ENCODE measurements at regions not wholly inside any gene's neighbourhood (a gene's known extent, or its start where the extent isn't known, plus 50 kb on each side); places are given as distances from the start of the nearest gene placed in this dataset.

- no CpG with 5 or more reads among the region's 4 CpGs for WGBS, 2 experiments (ENCODE audit: extremely low coverage in 2 of 2, insufficient read length in 1 of 2)
These were observed 844.1 kb downstream of the CDH18 start for GRCh38 chr5:19143935-19144334.

More at GRCh38 chr5:19143935-19144334, 844.1 kb downstream of the CDH18 start:
- Histone ChIP-seq H4K20me1 (ENCODE audit: insufficient read depth, low read length) (no peaks in the 10 kb centered on the region), H3K56ac (ENCODE audit: extremely low read depth, insufficient read depth, low read length) (no peak overlapping the region), H3K9me1 (ENCODE audit: insufficient read depth, low read length) (no peaks in the 10 kb centered on the region), H2BK120ac (ENCODE audit: low read depth, low read length) (no peak overlapping the region), H3K79me1 (ENCODE audit: low read depth in 1 of 2, low read length in 2 of 2) (no peaks in the 10 kb centered on the region), H3K4me1 (ENCODE audit: control insufficient read depth, insufficient read depth, low read length) (no peaks in the 10 kb centered on the region), H4K5ac (ENCODE audit: low read depth, low read length) (no peak overlapping the region), H4K8ac (ENCODE audit: low read depth in 2 of 2, low read length in 2 of 2) (no peak overlapping the region), H3K14ac (replicated peaks; ENCODE audit: low read depth, low read length) (no peak overlapping the region), H2AK5ac (ENCODE audit: low read depth, low read length) (no peak overlapping the region), H3K4me2 (ENCODE audit: low read depth, low read length) (no peak overlapping the region), H2AFZ (replicated peaks; ENCODE audit: low read length, poor library complexity) (no peak overlapping the region), H2BK15ac (ENCODE audit: low read depth, low read length) (no peak overlapping the region), H3K23ac (ENCODE audit: low read depth, low read length) (no peak overlapping the region), H4K91ac (ENCODE audit: insufficient read depth, low read depth, low read length) (no peak overlapping the region), H3K9ac (ENCODE audit: low read depth, low read length) (no peak overlapping the region), H3K27ac (ENCODE audit: insufficient read depth, low read length) (no peak overlapping the region), H2BK5ac (ENCODE audit: low read depth, low read length, poor library complexity, severe bottlenecking) (no peak overlapping the region), H3K27me3 (ENCODE audit: control insufficient read depth, insufficient read depth, low read length) (no peaks in the 10 kb centered on the region), H2BK20ac (ENCODE audit: low read depth, low read length) (no peak overlapping the region), H3K9me3 (ENCODE audit: control insufficient read depth, insufficient read depth, low read length) (0 out of 2 replicates have a peak, but pooled peaks cover under 1% of the 10 kb centered on the region), H3K36me3 (ENCODE audit: control insufficient read depth, insufficient read depth, low read length) (no peaks in the 10 kb centered on the region), H2AK9ac (replicated peaks; ENCODE audit: low read depth, low read length, poor library complexity) (no peak overlapping the region), H3K4ac (ENCODE audit: low read depth, low read length) (no peak overlapping the region), H3K4me3 (ENCODE audit: insufficient read depth, low read depth, low read length) (no peak overlapping the region), H3K18ac (ENCODE audit: low read depth, low read length) (no peak overlapping the region)
- DNase-seq: no peak
- in situ Hi-C loops (cut with MboI; ENCODE audit: low sequenced_read_pairs): no loop called here
- ChIA-PET CTCF (no interaction called here), POLR2A (ENCODE audit: unreplicated experiment) (no interaction called here)
- no peak for ATAC-seq (ENCODE audit: low read depth)
- BruUV-seq (replicated peaks): no TSS peak
- intact Hi-C loops (cut with micrococcal nuclease): no loop called here
- TF ChIP-seq ELK1 (IDR thresholded peaks at IDR 0.05; ENCODE audit: borderline replicate concordance, low read depth, low read length): no peak
- no peak for TF ChIP-seq CEBPB (IDR thresholded peaks at IDR 0.05; ENCODE audit: low read depth, low read length)
- TF ChIP-seq POLR2A (IDR thresholded peaks at IDR 0.05; ENCODE audit: low read depth, low read length): no peak
- no peak for TF ChIP-seq CTCF (conservative IDR thresholded peaks at IDR 0.05; ENCODE audit: low read depth, low read length)
- TF ChIP-seq CHD1 (IDR thresholded peaks at IDR 0.05; ENCODE audit: low read depth, low read length): no peak
- TF ChIP-seq RCOR1 (IDR thresholded peaks at IDR 0.05; ENCODE audit: insufficient replicate concordance, low read length): no peak
- TF ChIP-seq BHLHE40 (IDR thresholded peaks at IDR 0.05; ENCODE audit: low read depth, low read length): no peak
- TF ChIP-seq MAZ (IDR thresholded peaks at IDR 0.05; ENCODE audit: borderline replicate concordance, low read depth, low read length): no peak
- no peak for TF ChIP-seq RFX5 (IDR thresholded peaks at IDR 0.05; ENCODE audit: low read depth, low read length)
- dilution Hi-C loops (cut with HindIII; ENCODE audit: low sequenced_read_pairs, unreplicated experiment): no loop called here

Measured in IMR-90 (cell line).